ENCODE measurements at regions not wholly inside any gene's neighbourhood (a gene's known extent, or its start where the extent isn't known, plus 50 kb on each side); places are given as distances from the start of the nearest gene placed in this dataset.

GRCh38 chr3:102905811-102906210 is 471.0 kb downstream of the ZPLD1 start:
- Histone ChIP-seq H3K9me3 (replicated peaks; ENCODE audit: control insufficient read depth, insufficient read depth, low read length) (no peaks in the 10 kb centered on the region), H3K36me3 (ENCODE audit: control insufficient read depth in 2 of 2, insufficient read depth in 2 of 2, low read length in 1 of 2) (no peaks in the 10 kb centered on the region), H4K20me1 (ENCODE audit: control insufficient read depth, insufficient read depth) (no peaks in the 10 kb centered on the region), H2AFZ (ENCODE audit: control insufficient read depth, low read depth, low read length) (no peak overlapping the region), H3K9ac (ENCODE audit: control insufficient read depth, insufficient read depth, low read length) (no peak overlapping the region), H3K27me3 (replicated peaks in 1 of 2; ENCODE audit: control insufficient read depth in 2 of 2, insufficient read depth in 2 of 2, low read length in 1 of 2) (no peaks in the 10 kb centered on the region), H3K4me3 (no peak overlapping the region), H3K4me2 (ENCODE audit: control insufficient read depth, insufficient read depth) (no peak overlapping the region), H3K4me1 (ENCODE audit: control insufficient read depth, insufficient read depth, low read length) (no peaks in the 10 kb centered on the region), H3K27ac (ENCODE audit: control insufficient read depth, insufficient read depth) (no peak overlapping the region), H3K79me2 (ENCODE audit: control insufficient read depth, insufficient read depth, low read length) (no peaks in the 10 kb centered on the region)
- SMC1A ChIA-PET (ENCODE audit: uncharacterized antibody, unreplicated experiment): interaction anchor here (0.7 kb wide), 1 partner anchor 215 kb away, joined by 3 read pairs; no protein-coding TSS in a partner anchor
- POLR2A ChIA-PET: no interaction called here
- DNase-seq (ENCODE audit: low read depth, low spot score) (no peak), ATAC-seq (no peak), FAIRE-seq (no peak)
- WGBS (ENCODE audit: insufficient coverage, insufficient replicate concordance, low lambda C conversion rate, missing lambda C conversion rate): 47% methylated on average over 2 of the region's 2 CpGs
- BruUV-seq (replicated peaks): no TSS peak
- intact Hi-C loops (cut with micrococcal nuclease; ENCODE audit: unreplicated experiment) (no loop called here), in situ Hi-C loops (cut with MboI) (no loop called here)
- CTCF ChIA-PET: no interaction called here
- RAD21 ChIA-PET (ENCODE audit: unreplicated experiment): no interaction called here
- TF ChIP-seq SREBF1 (IDR thresholded peaks at IDR 0.05; ENCODE audit: low read length) (no peak), NR2C1 (IDR thresholded peaks at IDR 0.05) (no peak), ZNF274 (IDR thresholded peaks at IDR 0.05; ENCODE audit: insufficient read depth, insufficient read length) (no peak), GABPA (IDR thresholded peaks at IDR 0.05; ENCODE audit: low read depth) (no peak), RFX5 (IDR thresholded peaks at IDR 0.05; ENCODE audit: low read depth, low read length) (no peak), NFXL1 (IDR thresholded peaks at IDR 0.05; ENCODE audit: borderline replicate concordance) (no peak), NR2C2 (IDR thresholded peaks at IDR 0.05; ENCODE audit: borderline replicate concordance, control insufficient read depth, insufficient read length, low read depth) (no peak), HCFC1 (IDR thresholded peaks at IDR 0.05; ENCODE audit: low read length) (no peak), TCF3 (IDR thresholded peaks at IDR 0.05; ENCODE audit: borderline replicate concordance, insufficient read depth, low read depth, low read length) (no peak), E2F4 (IDR thresholded peaks at IDR 0.05; ENCODE audit: low read depth, low read length) (no peak), NR2F1 (conservative IDR thresholded peaks at IDR 0.05) (no peak), IKZF2 (IDR thresholded peaks at IDR 0.05) (no peak), KAT2A (conservative IDR thresholded peaks at IDR 0.05; ENCODE audit: control insufficient read depth, low read depth, low read length) (no peak)
